Right ventricle myocardium inferior (tissue), 1 donor: ENCODE measurements at regions not wholly inside any gene's neighbourhood (a gene's known extent, or its start where the extent isn't known, plus 50 kb on each side); places are given as distances from the start of the nearest gene placed in this dataset.

Source experiments
- ATAC-seq: fragments of 200-7000 bp; cut with Tn5 transposase; one replicate; pipeline ENCODE4 v1.9.1; 2020; ENCODE audit warnings: mild to moderate bottlenecking, moderate library complexity
- DNase-seq: peaks from one replicate; pipeline ENCODE4 v3.0.0; 2021; ENCODE audit errors: missing footprints
- intact Hi-C: fragments of 100-400 bp; cut with DNase I; formaldehyde crosslinking; loops from one replicate; pipeline ENCODE4 v1.11.0; 2022
- donor health status: DM: no; HTN: yes; CAD: no; lungs with severe emphysema.

DNA sequence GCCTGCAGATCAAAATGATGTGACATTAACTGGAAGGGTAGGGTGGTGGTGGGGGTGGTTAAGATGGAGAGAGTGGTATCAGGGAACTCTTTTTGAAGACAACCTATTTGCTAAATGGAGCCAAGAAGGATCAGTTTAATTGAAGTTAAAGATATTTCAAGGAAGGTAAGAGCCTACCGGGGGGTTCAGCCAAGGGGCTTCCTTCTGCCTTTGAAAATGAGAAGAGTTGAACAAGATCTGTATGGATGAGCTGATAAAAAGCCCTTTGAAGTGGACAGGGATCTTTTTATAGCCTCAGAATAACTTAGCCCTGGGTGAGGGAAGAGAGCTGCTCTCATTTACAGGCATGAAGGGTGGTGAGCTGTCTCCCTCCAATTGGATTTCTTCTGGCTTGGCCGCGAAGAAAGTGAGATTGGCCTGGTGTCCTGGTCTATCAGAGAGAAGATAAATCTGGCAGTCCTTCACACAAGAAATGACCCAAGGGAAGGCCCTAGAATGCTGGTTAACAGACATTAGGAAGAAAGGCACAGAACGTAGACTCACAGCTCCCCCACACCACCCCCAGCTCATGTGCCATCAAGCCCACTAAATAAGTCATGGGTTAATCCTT is 439.8 kb downstream of the TNS1 start:
- DNase-seq, result no peak
- ATAC-seq, result no peak
- intact Hi-C loops, result no loop called here

DNA sequence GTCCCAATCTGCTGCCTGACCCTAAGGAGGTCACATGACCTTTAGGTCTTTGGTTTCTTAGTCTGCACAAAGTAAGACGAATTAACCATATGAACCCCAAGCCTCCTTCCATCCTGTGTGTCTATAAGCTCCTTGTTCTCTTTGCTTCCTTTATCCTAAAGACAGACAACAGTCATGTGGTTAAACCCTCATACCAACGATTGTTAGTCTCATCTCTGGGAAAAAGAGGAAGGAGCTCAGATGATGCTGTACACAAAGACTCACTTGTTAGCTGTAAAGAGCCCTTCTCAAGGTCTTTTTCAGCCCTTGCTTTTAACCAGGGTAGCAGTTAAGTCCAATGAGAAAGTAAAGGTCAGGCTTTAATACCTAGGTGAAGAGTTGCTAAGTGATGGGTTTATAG is 443.7 kb downstream of the TNS1 start:
- ATAC-seq, result no peak
- intact Hi-C loops, result no loop called here
- no peak for DNase-seq

DNA sequence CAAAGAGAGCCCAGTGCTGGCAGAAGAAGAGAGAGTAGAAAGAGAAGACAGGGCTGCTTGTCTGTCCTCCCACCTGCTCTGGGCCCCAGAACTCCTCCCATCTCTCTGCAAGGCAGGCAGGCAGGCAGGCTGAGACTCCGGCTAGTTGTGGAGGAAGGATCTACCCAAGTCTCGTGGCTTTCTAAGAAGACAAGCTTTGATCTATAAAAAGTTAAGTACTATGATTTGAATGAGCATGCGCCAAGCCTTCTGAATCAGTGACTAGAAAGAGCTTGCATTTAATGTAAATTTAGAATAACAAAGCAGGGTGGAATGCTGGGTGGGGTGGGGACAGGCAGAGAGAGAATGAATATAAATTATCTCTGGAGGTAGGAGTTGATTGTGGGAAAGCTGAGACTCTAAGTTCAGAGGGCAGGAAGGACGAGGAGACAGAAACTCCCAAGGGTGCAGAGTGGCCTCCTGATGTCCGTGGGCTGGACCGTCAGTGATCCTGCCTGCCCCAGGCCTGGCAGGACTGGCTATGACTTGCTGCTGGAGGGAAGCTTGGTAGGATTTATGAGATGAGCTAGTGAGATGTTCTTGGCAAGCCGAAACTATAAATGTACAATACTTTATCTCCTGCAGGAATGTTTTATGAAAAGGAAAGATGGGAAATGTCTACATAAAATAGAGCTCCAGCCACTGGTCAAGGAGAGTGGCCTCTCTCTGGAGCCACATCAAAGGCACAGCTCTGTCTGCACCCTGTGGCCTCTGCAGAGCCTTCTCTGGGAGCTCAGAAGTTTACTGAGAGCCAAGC is 447.5 kb downstream of the TNS1 start:
- ATAC-seq, result no peak
- intact Hi-C loops, result no loop called here
- no peak for DNase-seq

DNA sequence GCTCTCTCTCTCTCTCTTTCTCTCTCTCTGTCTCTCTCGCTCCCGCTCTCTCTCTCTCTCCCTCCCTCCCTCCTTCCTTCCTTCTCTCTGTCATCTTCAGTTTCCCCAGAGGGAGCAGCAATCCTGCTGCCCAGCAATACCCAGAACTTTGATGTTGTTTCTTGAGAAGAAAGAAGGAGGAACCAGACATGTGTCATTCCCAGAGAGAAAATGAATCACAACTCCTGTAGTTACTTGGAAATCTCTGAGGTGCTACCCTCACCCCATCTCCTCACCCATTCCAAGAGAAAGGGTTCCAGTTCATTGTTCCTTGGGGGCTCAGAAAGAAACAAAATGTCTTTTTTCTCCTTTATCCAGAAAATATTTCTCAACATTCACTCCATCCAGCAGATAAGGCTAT is 449.1 kb downstream of the TNS1 start:
- peak; percentile 71 for ATAC-seq
- DNase-seq, result no peak
- intact Hi-C loops, result no loop called here

DNA sequence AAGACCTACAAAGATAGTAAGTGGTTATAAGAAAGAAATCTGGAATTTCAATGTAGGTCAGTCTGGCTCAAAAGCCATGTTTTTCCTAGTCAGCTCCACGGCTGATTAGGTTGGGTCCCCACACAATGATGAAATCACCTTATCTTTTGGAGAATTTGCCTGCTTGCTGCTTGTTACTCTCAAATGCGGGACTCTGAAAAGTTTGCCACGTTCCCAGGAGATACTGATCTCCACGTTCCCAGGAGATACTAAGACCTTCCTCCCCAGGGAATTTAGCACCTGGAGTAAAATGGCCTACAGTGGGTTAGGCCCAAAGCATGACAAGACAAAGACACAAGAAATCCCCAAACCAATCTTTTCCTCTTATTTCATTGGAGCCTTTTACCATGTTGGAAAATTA is 449.6 kb downstream of the TNS1 start:
- intact Hi-C loops, result no loop called here
- ATAC-seq, result peak; percentile 22
- DNase-seq, result no peak

DNA sequence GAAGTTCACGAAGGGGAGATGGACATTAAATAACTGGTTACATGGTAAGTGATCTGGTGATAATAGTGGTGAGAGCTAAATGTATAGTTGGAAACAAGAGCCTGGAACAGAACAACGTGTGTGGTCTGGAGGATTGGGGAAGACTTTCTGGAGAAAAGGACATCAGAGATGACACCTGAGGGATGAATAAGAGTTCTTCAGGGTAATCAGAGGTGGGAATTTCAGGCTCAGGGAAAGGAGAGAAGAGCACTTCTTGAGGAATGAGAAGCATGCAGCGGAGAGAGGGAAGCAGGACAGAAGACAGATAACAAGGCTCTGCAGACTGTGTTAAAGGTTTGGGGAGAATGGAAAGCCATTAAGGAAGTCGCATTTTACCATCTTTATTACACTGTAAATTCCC is 450.7 kb downstream of the TNS1 start:
- no peak for DNase-seq

DNA sequence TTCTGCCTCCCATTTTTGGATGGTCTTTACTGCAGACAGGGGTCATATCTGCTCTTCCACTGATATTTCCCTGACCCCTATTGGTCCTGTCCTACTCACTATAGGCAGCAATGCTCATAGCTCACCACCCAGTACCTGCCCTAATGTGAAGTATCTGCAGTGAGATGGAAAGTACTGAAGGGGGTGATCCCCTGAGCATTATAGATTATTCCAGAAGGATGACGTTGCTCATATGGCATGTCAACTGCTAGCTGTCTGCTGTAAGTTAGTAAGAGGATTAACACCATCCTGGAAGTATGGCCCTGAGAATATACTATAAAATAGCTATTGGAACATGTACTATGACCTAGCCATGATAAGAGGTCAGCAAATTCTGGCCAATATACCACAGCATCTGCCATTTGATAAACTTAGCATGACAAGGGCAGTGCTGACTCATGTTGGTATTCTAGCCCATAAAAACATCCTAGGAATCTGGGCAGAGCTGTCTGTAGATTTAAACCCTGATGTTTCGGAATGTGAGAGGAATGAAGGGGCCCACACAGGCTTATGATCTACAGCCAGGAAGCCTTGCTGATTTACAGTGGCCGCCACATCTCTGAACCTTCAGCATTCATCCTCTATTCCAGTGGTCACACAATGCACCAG is 451.4 kb downstream of the TNS1 start:
- intact Hi-C loops, result no loop called here
- DNase-seq, result no peak
- no peak for ATAC-seq

More for the DNA sequence above, 450.7 kb downstream of the TNS1 start:
- intact Hi-C loops, result no loop called here
- ATAC-seq, result no peak

DNA sequence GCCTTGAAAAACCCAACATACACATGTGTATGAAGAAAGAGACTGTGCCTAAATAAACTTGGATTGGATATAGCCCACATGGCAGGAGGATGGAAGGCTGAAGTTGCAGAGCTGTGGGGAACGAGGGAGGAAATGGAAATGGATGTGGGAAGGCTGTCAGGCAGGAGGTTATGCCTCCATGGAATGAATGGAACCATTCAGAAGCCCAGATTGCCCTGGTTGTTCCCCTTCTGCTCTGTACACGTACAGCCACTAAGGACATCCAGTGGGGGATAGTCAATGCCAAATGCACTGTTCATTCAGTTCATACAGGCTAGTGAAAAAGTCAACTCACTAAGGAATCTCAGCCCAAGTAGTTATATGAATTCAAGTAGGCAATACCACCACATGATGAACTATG is 463.7 kb downstream of the TNS1 start:
- ATAC-seq (no peak), DNase-seq (no peak)
- intact Hi-C loops, result no loop called here

DNA sequence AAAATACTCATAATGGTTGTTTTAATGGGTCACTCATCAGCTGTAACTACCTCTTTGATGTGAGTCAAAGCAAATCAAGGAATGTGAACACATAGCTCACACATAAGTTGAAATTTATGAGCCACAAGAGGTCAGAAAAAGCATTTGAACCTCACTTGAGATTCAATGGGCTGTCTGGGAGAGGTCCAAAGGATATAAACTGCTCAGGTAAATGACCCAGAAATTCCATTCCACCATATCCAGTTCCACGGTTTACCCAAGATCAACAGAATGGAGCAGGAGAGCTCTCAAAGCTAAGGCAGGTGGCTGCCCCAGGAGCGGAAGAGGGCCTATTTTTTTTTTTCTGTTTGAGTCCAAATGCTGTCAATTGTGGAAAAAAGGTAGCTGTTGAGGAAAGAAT is 464.1 kb downstream of the TNS1 start:
- intact Hi-C loops, result no loop called here
- ATAC-seq (no peak), DNase-seq (no peak)

DNA sequence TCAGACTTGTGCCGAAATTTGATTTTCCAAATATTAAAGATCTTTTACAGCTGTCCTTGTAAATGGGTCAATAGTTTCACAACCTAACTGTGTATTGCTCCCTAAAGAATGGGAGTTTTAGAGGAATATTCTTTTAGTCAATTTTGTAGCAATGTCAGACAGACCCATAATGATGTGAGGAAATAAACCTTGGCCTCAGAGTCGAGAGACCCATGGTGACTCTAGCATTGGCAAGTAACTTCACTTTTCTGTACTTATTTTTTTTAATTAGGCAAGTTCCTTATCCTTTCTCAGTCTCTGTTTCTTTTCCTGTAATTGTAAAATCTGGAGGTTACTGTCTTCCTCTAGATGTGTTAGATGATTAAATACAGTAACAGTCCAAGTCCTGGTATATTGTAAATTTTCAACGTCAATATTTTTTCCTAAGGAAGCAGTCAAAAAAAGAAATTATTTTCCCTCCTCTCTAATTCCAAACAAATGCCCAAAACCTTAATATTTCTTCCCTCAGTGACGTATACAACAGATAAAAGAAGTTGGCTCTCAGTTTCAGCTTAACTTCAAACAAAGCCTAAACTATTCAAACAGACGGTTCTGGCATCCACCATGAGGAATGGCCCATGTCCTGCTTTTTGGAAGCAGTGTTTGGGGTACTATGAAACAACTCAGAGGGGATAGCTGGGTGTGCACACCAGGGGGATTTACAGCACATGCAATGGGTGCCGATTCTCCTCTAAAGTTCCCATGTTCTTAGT is 466.7 kb downstream of the TNS1 start:
- ATAC-seq (peak; percentile 76), DNase-seq (no peak)
- intact Hi-C loops, result no loop called here

DNA sequence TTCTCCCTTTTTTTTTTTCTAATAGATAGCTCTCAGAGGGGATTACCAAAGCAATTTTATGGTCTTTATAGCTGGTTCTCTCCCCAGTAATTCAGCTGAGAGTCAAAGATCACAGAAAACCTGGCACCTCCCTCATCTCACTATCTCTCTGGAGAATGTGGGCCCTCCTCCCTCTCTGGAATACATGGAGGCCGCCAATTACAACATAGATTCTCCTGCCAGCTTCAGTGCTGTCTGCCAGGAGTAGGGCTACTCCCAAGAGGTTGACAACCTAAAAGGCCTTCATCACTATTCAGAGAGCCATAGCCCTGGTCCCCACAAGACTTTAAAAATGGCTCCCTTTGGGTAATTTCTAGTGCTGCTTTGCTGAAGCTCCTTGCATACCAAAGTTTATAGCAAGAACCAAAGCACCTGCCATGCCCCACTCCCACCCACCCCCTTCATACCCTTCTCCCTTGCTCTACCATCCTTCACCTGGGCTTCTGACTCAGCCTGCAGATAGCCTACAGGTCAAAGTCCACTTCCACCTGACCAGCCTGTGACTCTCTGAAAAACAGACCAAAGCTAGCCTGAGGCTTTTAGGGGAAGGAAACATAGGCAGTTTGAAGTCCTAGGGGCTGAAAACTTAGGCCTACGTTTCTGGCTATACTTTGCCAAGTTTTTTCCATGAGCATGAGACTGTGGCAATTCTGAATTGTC is 472.3 kb downstream of the TNS1 start:
- intact Hi-C loops, result loop anchor here (5.0 kb wide), 1 partner anchor 117 kb away; no protein-coding TSS in a partner anchor
- ATAC-seq, result peak; percentile 95
- DNase-seq, result no peak

DNA sequence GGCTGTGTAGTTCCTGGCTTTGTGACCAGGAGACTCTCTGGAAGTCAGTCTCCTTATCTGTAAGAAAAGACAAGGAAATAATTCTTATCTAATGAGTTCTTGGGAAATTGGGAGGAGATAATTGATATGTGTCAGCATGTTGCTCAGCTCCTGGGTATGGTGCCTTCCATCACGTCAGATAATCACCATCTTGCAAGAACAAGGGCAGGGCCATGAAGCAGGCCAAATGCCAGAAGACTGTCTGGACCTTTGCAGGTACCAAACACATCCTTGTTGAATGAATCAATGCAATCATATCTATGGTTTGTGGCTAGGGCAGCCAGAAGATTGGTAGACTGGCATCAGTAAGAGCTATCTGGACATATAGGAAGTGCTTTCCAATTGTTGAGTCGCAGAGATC is 473.5 kb downstream of the TNS1 start:
- no peak for ATAC-seq
- DNase-seq, result no peak
- intact Hi-C loops, result loop anchor here (5.0 kb wide), 1 partner anchor 183 kb away; no protein-coding TSS in a partner anchor

DNA sequence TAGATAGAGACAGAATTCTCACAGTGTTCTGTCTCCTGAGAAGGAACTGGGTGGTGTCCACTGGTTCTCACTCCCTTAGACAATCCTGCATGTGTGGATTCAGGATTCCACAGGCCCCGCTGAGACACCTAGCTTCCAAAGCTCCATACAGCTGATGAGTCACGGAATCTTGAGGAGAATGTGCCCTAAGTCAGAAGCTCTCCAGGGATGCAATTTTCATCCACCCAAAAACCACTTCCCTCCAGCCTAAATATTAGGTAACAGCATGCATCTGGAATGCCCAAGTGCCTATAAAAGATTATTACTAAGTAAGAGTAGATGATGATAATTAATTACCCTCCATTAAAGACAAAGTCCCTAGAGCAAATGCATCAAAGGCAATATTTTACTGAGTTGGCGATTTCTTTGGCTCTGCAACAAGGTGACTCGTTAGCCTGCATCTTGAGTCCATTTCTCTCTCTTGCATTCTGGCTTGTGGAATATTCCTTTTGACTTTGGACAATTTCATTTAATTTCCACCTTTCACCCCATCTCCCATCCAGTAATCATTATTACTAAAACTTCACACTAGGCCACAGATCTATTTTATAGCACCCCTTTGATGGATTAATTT is 475.1 kb downstream of the TNS1 start:
- DNase-seq (no peak), ATAC-seq (no peak)
- intact Hi-C loops, result loop anchor here (5.0 kb wide), 1 partner anchor 185 kb away; no protein-coding TSS in a partner anchor

DNA sequence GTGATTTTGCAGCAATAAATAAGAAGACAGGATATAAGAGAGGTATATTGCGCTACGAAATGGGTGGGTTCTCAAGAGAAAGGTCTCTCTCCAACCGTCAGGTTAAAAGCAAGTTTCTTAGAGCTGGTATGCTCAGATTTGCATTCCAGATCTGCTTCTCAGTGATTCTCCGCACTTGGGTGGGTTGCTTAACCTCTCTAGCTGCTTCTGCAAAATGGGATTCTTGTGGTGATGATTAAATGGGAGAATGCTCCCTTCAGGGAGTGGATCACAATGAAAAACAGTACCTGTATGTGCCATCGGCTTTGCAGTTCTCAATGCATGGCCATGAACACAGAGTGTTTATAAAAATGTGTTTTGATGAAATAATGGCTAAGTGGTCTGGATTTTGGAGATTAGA is 477.7 kb downstream of the TNS1 start:
- ATAC-seq (no peak), DNase-seq (no peak)
- intact Hi-C loops, result loop anchor here (5.0 kb wide), 1 partner anchor 187 kb away; no protein-coding TSS in a partner anchor

DNA sequence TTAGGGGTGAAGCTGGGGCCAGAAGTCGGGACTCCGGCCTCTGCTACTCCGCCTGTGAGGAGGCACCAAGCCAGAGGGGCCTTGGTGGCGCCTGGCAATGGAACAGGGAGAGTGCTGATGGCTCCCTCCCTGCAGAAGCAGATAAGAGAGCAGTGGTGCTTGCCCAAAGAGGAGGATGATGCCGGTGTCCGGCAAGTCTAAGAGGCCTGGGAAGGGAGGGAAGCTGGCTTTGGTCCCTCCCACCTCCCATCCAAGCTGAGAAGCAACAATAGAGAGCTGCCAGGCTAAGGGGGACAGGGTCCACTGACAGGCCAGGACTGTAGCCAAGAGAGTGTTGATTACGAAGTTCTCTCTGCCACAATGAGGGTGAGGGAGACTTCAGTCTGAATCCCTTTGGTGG is 479.5 kb downstream of the TNS1 start:
- peak; percentile 86 for ATAC-seq
- peak; percentile 75 for DNase-seq
- intact Hi-C loops, result no loop called here

DNA sequence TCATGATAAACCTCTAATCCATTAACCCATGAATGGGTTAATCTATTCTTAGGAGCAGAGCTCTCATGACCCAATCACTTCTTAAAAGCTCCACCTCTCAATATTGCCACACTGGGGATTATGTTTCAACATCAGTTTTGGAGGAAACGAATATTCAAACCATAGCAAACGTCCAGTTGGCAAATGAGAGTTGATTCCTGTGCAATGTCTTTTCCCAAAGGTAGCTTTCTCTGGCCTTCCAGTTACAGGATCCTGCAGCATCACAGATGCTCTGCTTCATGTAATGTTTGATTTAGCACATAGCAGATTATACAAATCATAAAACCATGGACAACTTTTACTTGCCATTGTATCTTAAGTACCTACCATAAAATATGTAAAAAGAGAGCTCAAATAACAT is 481.0 kb downstream of the TNS1 start:
- no peak for DNase-seq
- intact Hi-C loops, result no loop called here
- ATAC-seq, result peak; percentile 65

DNA sequence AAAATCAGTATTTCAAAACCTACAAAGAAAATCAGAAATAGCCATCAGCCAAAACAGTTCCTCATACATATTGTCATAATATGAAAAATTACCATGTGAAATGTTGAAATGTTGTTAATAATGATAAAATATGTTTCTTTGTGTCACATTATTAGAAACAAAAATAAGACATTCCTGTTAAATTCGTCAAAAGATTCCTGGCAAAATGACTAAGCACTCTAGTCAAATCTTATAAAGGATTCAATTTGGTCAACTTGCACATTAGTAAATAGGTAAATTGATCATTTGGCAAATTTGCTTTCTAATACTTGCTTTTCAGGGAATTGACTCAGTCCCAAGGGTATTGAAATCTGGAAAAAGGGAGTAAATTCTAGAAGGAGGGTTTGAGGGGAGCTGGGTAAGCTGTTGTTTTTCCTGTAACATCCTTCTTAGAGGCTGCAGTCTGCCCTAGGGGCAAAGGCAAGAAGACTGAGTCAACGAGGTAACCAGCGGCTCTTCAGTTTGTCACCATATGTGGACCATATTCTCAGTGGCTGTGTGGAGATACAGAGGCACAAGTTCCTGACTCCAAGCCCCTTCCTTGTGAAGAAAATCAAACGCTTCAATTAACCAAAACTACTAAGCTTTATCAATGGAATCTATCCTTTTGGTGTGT is 482.3 kb downstream of the TNS1 start:
- ATAC-seq (no peak), DNase-seq (no peak)
- intact Hi-C loops, result no loop called here

DNA sequence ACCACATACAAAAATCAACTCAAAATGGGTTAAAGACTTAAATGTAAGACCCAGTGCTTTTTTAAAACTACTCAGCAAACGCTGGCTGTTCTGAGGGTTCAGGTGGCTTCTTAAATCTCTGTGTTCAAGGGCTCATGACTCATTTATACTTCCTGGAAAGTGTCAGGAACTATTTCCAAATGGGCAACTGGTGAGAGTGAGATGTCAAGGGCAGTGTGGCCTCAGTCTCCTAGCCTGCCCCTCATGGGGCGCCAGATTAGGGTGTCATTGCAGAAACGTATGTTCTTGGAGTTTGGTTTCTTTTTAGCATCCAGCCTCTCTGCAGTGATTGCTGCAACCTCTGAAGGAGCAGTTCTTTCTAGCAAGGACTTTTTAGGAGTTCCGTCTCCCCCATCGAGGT is 485.4 kb downstream of the TNS1 start:
- intact Hi-C loops, result loop anchor here (10.0 kb wide), 1 partner anchor 533 kb away; no protein-coding TSS in a partner anchor
- DNase-seq, result no peak
- ATAC-seq, result peak; percentile 19
